Brain microvascular endothelial cell (primary cell): ENCODE measurements at regions not wholly inside any gene's neighbourhood (a gene's known extent, or its start where the extent isn't known, plus 50 kb on each side); places are given as distances from the start of the nearest gene placed in this dataset.
"Not testable (repeated sequence)": the region's sequence is repeated elsewhere in the genome, so short reads cannot be mapped to it uniquely, and the experiment has no call there.

Experiments used
- DNase-seq: peaks from one replicate; pipeline ENCODE4 v3.0.0-alpha.2; 2020
- H3K27ac ChIP-seq: fragments of 250-450 bp; sonication (Bioruptor Pico); 2 replicates; pipeline ENCODE4 v1.5.1; 2020; ENCODE audit warnings: mild to moderate bottlenecking, moderate library complexity
- H3K27me3 ChIP-seq: fragments of 250-450 bp; sonication (Bioruptor Pico); replicated peaks from 2 replicates; pipeline ENCODE4 v1.5.1; 2020; ENCODE audit warnings: mild to moderate bottlenecking
- H3K36me3 ChIP-seq: fragments of 250-450 bp; sonication (Bioruptor Pico); replicated peaks from 2 replicates; pipeline ENCODE4 v1.5.1; 2020; ENCODE audit warnings: mild to moderate bottlenecking
- H3K4me3 ChIP-seq: 2 replicates; pipeline ENCODE4 v1.5.1; 2011; ENCODE audit warnings: low read depth, mild to moderate bottlenecking, control low read depth, low read length, moderate library complexity
- CTCF ChIP-seq: IDR thresholded peaks from 2 replicates; pipeline ENCODE4 v1.5.1; 2011; ENCODE audit warnings: low read depth, mild to moderate bottlenecking, moderate library complexity, low read length, control low read depth, inconsistent platforms; ENCODE audit errors: missing control alignments
- in situ Hi-C: cut with HindIII; loops from 2 replicates; pipeline ENCODE4 v1.10.0; 2017; ENCODE audit warnings: low sequenced_read_pairs, low pct_ligation_motif_present

- no peak overlapping the region for H3K27ac ChIP-seq
- no peak for DNase-seq
- no peaks in the 10 kb centered on the region for H3K27me3 ChIP-seq
- H3K36me3 ChIP-seq: no peaks in the 10 kb centered on the region
- no peak for TF ChIP-seq CTCF
- no peak overlapping the region for H3K4me3 ChIP-seq
- in situ Hi-C loops: no loop called here
These were observed 647.6 kb upstream of the DPPA4 start for GRCh38 chr3:109984976-109985375.

- TF ChIP-seq CTCF: no peak
- Histone ChIP-seq H3K27ac (no peak overlapping the region), H3K27me3 (no peaks in the 10 kb centered on the region), H3K36me3 (no peaks in the 10 kb centered on the region), H3K4me3 (no peak overlapping the region)
- no peak for DNase-seq
- in situ Hi-C loops: no loop called here
These were observed 648.7 kb upstream of the DPPA4 start for GRCh38 chr3:109985943-109986555.

- Histone ChIP-seq H3K27ac (no peak overlapping the region), H3K36me3 (no peaks in the 10 kb centered on the region), H3K4me3 (no peak overlapping the region), H3K27me3 (no peaks in the 10 kb centered on the region)
- DNase-seq: no peak
- TF ChIP-seq CTCF: no peak
- in situ Hi-C loops: no loop called here
These were observed 657.5 kb upstream of the DPPA4 start for GRCh38 chr3:109994853-109995252.

- Histone ChIP-seq H3K27ac (no peak overlapping the region), H3K27me3 (no peaks in the 10 kb centered on the region), H3K4me3 (no peak overlapping the region), H3K36me3 (no peaks in the 10 kb centered on the region)
- in situ Hi-C loops: no loop called here
- no peak for TF ChIP-seq CTCF
- DNase-seq: no peak
These were observed 658.0 kb upstream of the DPPA4 start for GRCh38 chr3:109995377-109995776.

GRCh38 chr3:110001905-110002304 is 664.6 kb upstream of the DPPA4 start:
- H3K4me3 ChIP-seq, DNase-seq, H3K27ac ChIP-seq, H3K27me3 ChIP-seq, in situ Hi-C loops, H3K36me3 ChIP-seq: not testable (repeated sequence)

- Histone ChIP-seq H3K4me3 (no peak overlapping the region), H3K36me3 (no peaks in the 10 kb centered on the region), H3K27ac (no peak overlapping the region), H3K27me3 (no peaks in the 10 kb centered on the region)
- in situ Hi-C loops: no loop called here
- no peak for TF ChIP-seq CTCF
- no peak for DNase-seq
These were observed 669.6 kb upstream of the DPPA4 start for GRCh38 chr3:110006913-110007312.
